B cell (primary cell): ENCODE measurements at regions not wholly inside any gene's neighbourhood (a gene's known extent, or its start where the extent isn't known, plus 50 kb on each side); places are given as distances from the start of the nearest gene placed in this dataset.

Experiments used
- ATAC-seq: fragments of 200-7000 bp; cut with Tn5 transposase; one replicate; pipeline ENCODE4 v1.10.0; 2021; ENCODE audit warnings: low read depth, mild to moderate bottlenecking, moderate number of reproducible peaks, moderate library complexity
- CTCF ChIA-PET: fragments of 350-600 bp; sonication (Branson Sonifier 250); formaldehyde crosslinking; loops from one replicate; lab custom pipeline; 2021; ENCODE audit warnings: antibody characterized with exemption, inconsistent platforms; lab: Charles Lee
- POLR2A ChIA-PET: fragments of 350-600 bp; sonication (Branson Sonifier 250); formaldehyde crosslinking; loops from one replicate; lab custom pipeline; 2021; ENCODE audit warnings: antibody characterized with exemption; lab: Charles Lee
- DNase-seq: peaks from one replicate; pipeline ENCODE4 v3.0.0; 2013
- H2AFZ ChIP-seq: 2 replicates; pipeline ENCODE4 v1.6.1; 2012; ENCODE audit warnings: mild to moderate bottlenecking, low read depth, low read length; ENCODE audit not compliant: insufficient read depth, poor library complexity, severe bottlenecking
- H3K27ac ChIP-seq, 2 donors: 1 replicate in 1 of 2; 2 replicates in 1 of 2; pipeline ENCODE4 v1.5.1; 2012 to 2013; ENCODE audit warnings: low read length in 2 of 2, mild to moderate bottlenecking in 2 of 2, moderate library complexity in 1 of 2
- H3K27me3 ChIP-seq, 4 experiments: fragments of 200-600 bp in 1 of 4; sonication (generic) in 1 of 4; replicated peaks in 1 of 4; 1 replicate in 2 of 4; 2 replicates in 2 of 4; pipeline versions ENCODE4 v1.6.1 to v1.7.0; 2013 to 2016; ENCODE audit warnings: low read length in 3 of 4, mild to moderate bottlenecking in 2 of 4, mixed read lengths in 1 of 4, moderate library complexity in 1 of 4; ENCODE audit not compliant: insufficient read depth in 4 of 4, control insufficient read depth in 3 of 4; ENCODE audit errors: control extremely low read depth in 1 of 4
- H3K36me3 ChIP-seq, 2 experiments: replicated peaks in 1 of 2; 1 replicate in 1 of 2; 2 replicates in 1 of 2; pipeline versions ENCODE4 v1.6.1 to v1.7.1; 2013; ENCODE audit warnings: low read length in 1 of 2; ENCODE audit not compliant: insufficient read depth in 2 of 2, control insufficient read depth in 1 of 2; ENCODE audit errors: control extremely low read depth in 1 of 2, extremely low read depth in 1 of 2
- H3K4me1 ChIP-seq, 2 donors: fragments of 200-600 bp in 1 of 2; sonication (generic) in 1 of 2; 1 replicate in 1 of 2; 2 replicates in 1 of 2; pipeline versions ENCODE4 v1.5.1 to v1.6.1; 2013 to 2017; ENCODE audit warnings: low read length in 2 of 2; ENCODE audit not compliant: control insufficient read depth in 2 of 2, insufficient read depth in 2 of 2
- H3K4me2 ChIP-seq: replicated peaks from 2 replicates; pipeline ENCODE3; 2012; ENCODE audit warnings: mild to moderate bottlenecking, low read depth, low read length; ENCODE audit not compliant: poor library complexity, severe bottlenecking
- H3K4me3 ChIP-seq, 5 experiments: fragments of 200-600 bp in 1 of 5; sonication (generic) in 1 of 5; 1 replicate in 3 of 5; 2 replicates in 2 of 5; pipeline versions ENCODE4 v1.5.1 to v1.7.0; 2011 to 2016; ENCODE audit warnings: low read length in 4 of 5, mild to moderate bottlenecking in 4 of 5, low read depth in 2 of 5, control low read depth in 1 of 5, moderate library complexity in 1 of 5; ENCODE audit not compliant: insufficient read depth in 1 of 5; ENCODE audit errors: control extremely low read depth in 1 of 5, extremely low read depth in 1 of 5
- H3K79me2 ChIP-seq: fragments of 200-600 bp; sonication (generic); one replicate; pipeline ENCODE4 v1.6.0; 2016; ENCODE audit warnings: low read length; ENCODE audit not compliant: control insufficient read depth, insufficient read depth
- H3K9ac ChIP-seq: fragments of 200-600 bp; sonication (generic); 2 replicates; pipeline ENCODE4 v1.6.1; 2017; ENCODE audit warnings: mild to moderate bottlenecking, low read length, moderate library complexity
- H3K9me3 ChIP-seq, 3 donors: one replicate each; pipeline versions ENCODE4 v1.6.1 to v1.7.1; 2013; ENCODE audit warnings: low read length in 2 of 3; ENCODE audit not compliant: control insufficient read depth in 2 of 3, insufficient read depth in 1 of 3; ENCODE audit errors: control extremely low read depth in 1 of 3
- H4K20me1 ChIP-seq: 2 replicates; pipeline ENCODE4 v1.6.0; 2012; ENCODE audit warnings: mild to moderate bottlenecking, low read length; ENCODE audit not compliant: insufficient read depth, control insufficient read depth, poor library complexity, severe bottlenecking
- H3K27ac Mint-ChIP-seq: one replicate; pipeline ENCODE4 v1.8.0; 2021; ENCODE audit warnings: mixed read lengths
- H3K27me3 Mint-ChIP-seq: one replicate; pipeline ENCODE4 v1.8.0; 2021; ENCODE audit warnings: mixed read lengths
- H3K4me1 Mint-ChIP-seq: one replicate; pipeline ENCODE4 v1.8.0; 2021; ENCODE audit warnings: mixed read lengths
- H3K4me3 Mint-ChIP-seq: one replicate; pipeline ENCODE4 v1.8.0; 2021; ENCODE audit warnings: mixed read lengths
- H3K9me3 Mint-ChIP-seq: one replicate; pipeline ENCODE4 v1.8.0; 2022; ENCODE audit warnings: mixed read lengths; ENCODE audit not compliant: insufficient read depth
- CTCF ChIP-seq: fragments of 200-600 bp; IDR thresholded peaks from one replicate; pipeline ENCODE4 v1.8.0; 2022; ENCODE audit warnings: antibody characterized with exemption, mild to moderate bottlenecking
- EZH2 ChIP-seq: IDR thresholded peaks from 2 replicates; pipeline ENCODE4 v1.6.1; 2012; ENCODE audit warnings: borderline replicate concordance, low read depth, mild to moderate bottlenecking, moderate library complexity, low read length; ENCODE audit not compliant: insufficient read depth, poor library complexity, severe bottlenecking
- WGBS: methylation state at CpG from one replicate; pipeline ENCODE4 v1.1.5; 2013; ENCODE audit warnings: missing lambda C conversion rate; ENCODE audit not compliant: insufficient coverage; 5-methylcytosine and 5-hydroxymethylcytosine counted together
- intact Hi-C: fragments of 100-400 bp; cut with micrococcal nuclease; formaldehyde crosslinking; loops from one replicate; pipeline ENCODE4 v1.10.0; 2022

GRCh38 chr4:83768146-83768545, 232.2 kb downstream of the GPAT3 start:
- Mint-ChIP-seq H3K4me1 (no peaks in the 10 kb centered on the region), H3K9me3 (no peaks in the 10 kb centered on the region), H3K27ac (no peak overlapping the region), H3K27me3 (peaks cover 3% of the 10 kb centered on the region), H3K4me3 (no peak overlapping the region)
- H3K9me3 ChIP-seq: peaks cover 0 to 4% (median 0%) of the 10 kb centered on the region in 3 donors
- WGBS: 93% methylated on average over 2 of the region's 5 CpGs
- CTCF ChIA-PET: interaction anchor here (1.0 kb wide), 1 partner anchor 9 kb away, joined by 3 read pairs; no protein-coding TSS in a partner anchor
- H3K27me3 ChIP-seq: peaks cover 0 to 3% (median 0%) of the 10 kb centered on the region in 4 experiments
- H3K79me2 ChIP-seq: no peaks in the 10 kb centered on the region
- POLR2A ChIA-PET: no interaction called here
- no peaks in the 10 kb centered on the region for H3K4me1 ChIP-seq
- ATAC-seq (no peak), DNase-seq (no peak)
- no peaks in the 10 kb centered on the region for H4K20me1 ChIP-seq
- no peaks in the 10 kb centered on the region for H3K36me3 ChIP-seq
- no peak overlapping the region for H3K27ac ChIP-seq
- H2AFZ ChIP-seq: no peak overlapping the region
- TF ChIP-seq CTCF (no peak), EZH2 (no peak)
- H3K4me2 ChIP-seq: no peak overlapping the region
- H3K9ac ChIP-seq: no peak overlapping the region
- H3K4me3 ChIP-seq: no peak overlapping the region
- intact Hi-C loops: no loop called here

- no peak overlapping the region for H3K4me3 Mint-ChIP-seq
Observed at GRCh38 chr4:83767067-83767466, 231.2 kb downstream of the GPAT3 start.

More at GRCh38 chr4:83767067-83767466, 231.2 kb downstream of the GPAT3 start:
- Histone ChIP-seq H3K4me3 (no peak overlapping the region), H3K36me3 (no peaks in the 10 kb centered on the region), H4K20me1 (no peaks in the 10 kb centered on the region), H3K4me1 (no peaks in the 10 kb centered on the region), H3K27me3 (peaks cover 0 to 3% (median 0%) of the 10 kb centered on the region in 4 experiments), H3K9me3 (no peaks in the 10 kb centered on the region), H3K9ac (no peak overlapping the region), H3K27ac (no peak overlapping the region), H3K4me2 (no peak overlapping the region), H2AFZ (no peak overlapping the region), H3K79me2 (no peaks in the 10 kb centered on the region)
- ATAC-seq (no peak), DNase-seq (no peak)
- Mint-ChIP-seq H3K9me3 (no peaks in the 10 kb centered on the region), H3K27me3 (peaks cover 3% of the 10 kb centered on the region), H3K27ac (no peak overlapping the region), H3K4me1 (no peaks in the 10 kb centered on the region)
- TF ChIP-seq CTCF (no peak), EZH2 (no peak)
- POLR2A ChIA-PET: no interaction called here
- intact Hi-C loops: no loop called here
- 100% methylated on average over 1 of the region's 2 CpGs for WGBS
- CTCF ChIA-PET: no interaction called here
